A673 (cell line): ENCODE measurements at regions not wholly inside any gene's neighbourhood (a gene's known extent, or its start where the extent isn't known, plus 50 kb on each side); places are given as distances from the start of the nearest gene placed in this dataset.

Experiments
- EZH2 ChIP-seq: fragments of 200-600 bp; sonication (generic); IDR thresholded peaks from 2 replicates; pipeline ENCODE4 v1.6.1; 2017; ENCODE audit warnings: borderline replicate concordance, low read depth, mild to moderate bottlenecking, mixed read lengths, antibody characterized with exemption, low read length; ENCODE audit not compliant: poor library complexity, severe bottlenecking
- TF ChIP-seq, protein P1 (sequence below): fragments of 300-800, 200-600 bp; sonication (generic); conservative IDR thresholded peaks from 2 replicates; pipeline ENCODE4 v1.5.1; 2017; ENCODE audit warnings: low read depth, mild to moderate bottlenecking, antibody characterized with exemption, low read length, moderate library complexity, mixed read lengths

DNA sequence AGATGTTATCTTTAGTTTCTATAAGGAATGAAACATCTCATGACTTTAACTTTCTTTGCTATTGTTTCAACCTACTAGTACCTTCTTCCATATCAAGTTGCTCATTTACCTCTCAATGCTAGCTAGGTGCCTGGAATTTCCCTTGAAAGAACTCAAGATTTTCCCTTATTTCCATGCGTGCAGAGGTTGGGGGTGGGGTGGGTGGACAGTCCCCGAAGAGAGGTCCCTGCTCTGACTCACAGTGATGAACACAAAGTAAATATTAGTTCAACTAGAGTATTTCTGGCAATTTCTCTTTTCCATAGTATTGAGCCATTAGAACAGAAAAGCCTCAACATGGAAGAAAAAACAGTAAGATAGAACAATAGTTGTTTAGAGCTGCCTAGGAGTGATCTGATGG lies 239.0 kb upstream of the ZP4 start:
- no peak for TF ChIP-seq EZH2
- TF ChIP-seq, protein P1, sequence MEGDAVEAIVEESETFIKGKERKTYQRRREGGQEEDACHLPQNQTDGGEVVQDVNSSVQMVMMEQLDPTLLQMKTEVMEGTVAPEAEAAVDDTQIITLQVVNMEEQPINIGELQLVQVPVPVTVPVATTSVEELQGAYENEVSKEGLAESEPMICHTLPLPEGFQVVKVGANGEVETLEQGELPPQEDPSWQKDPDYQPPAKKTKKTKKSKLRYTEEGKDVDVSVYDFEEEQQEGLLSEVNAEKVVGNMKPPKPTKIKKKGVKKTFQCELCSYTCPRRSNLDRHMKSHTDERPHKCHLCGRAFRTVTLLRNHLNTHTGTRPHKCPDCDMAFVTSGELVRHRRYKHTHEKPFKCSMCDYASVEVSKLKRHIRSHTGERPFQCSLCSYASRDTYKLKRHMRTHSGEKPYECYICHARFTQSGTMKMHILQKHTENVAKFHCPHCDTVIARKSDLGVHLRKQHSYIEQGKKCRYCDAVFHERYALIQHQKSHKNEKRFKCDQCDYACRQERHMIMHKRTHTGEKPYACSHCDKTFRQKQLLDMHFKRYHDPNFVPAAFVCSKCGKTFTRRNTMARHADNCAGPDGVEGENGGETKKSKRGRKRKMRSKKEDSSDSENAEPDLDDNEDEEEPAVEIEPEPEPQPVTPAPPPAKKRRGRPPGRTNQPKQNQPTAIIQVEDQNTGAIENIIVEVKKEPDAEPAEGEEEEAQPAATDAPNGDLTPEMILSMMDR: no peak
